ENCODE measurements at regions not wholly inside any gene's neighbourhood (a gene's known extent, or its start where the extent isn't known, plus 50 kb on each side); places are given as distances from the start of the nearest gene placed in this dataset.

- DNase-seq (no peak), ATAC-seq (ENCODE audit: low FRiP score in 2 of 2) (no peak)
- Histone ChIP-seq H3K27ac (no peak overlapping the region), H3K27me3 (no peaks in the 10 kb centered on the region), H3K9me3 (no peaks in the 10 kb centered on the region), H3K4me3 (no peak overlapping the region), H3K36me3 (no peaks in the 10 kb centered on the region), H3K4me1 (no peaks in the 10 kb centered on the region)
- WGBS, 2 donors, result 75 to 77% methylated on average over 2 of the region's 2 CpGs
- no peak for TF ChIP-seq POLR2AphosphoS5 (IDR thresholded peaks at IDR 0.05)
- no peak for TF ChIP-seq POLR2A (IDR thresholded peaks at IDR 0.05)
- TF ChIP-seq EP300 (IDR thresholded peaks at IDR 0.05), result no peak
- TF ChIP-seq CTCF (IDR thresholded peaks at IDR 0.05), result no peak
Observed at GRCh38 chr1:190963321-190963720, 485.7 kb upstream of the BRINP3 start.

- ATAC-seq (ENCODE audit: low FRiP score in 2 of 2), result no peak
- Histone ChIP-seq H3K9me3 (no peaks in the 10 kb centered on the region), H3K36me3 (no peaks in the 10 kb centered on the region), H3K4me1 (no peaks in the 10 kb centered on the region), H3K27me3 (no peaks in the 10 kb centered on the region), H3K27ac (no peak overlapping the region), H3K4me3 (no peak overlapping the region)
- TF ChIP-seq EP300 (IDR thresholded peaks at IDR 0.05), result no peak
- TF ChIP-seq CTCF (IDR thresholded peaks at IDR 0.05), result no peak
- no peak for TF ChIP-seq POLR2AphosphoS5 (IDR thresholded peaks at IDR 0.05)
- no peak for TF ChIP-seq POLR2A (IDR thresholded peaks at IDR 0.05)
- DNase-seq, result no peak
- 55 to 70% methylated on average over 5 of the region's 5 CpGs for WGBS, 2 donors
Observed at GRCh38 chr1:190975827-190976226, 498.2 kb upstream of the BRINP3 start.

GRCh38 chr1:191002768-191003167 lies 525.1 kb upstream of the BRINP3 start:
- Histone ChIP-seq H3K4me1 (no peaks in the 10 kb centered on the region), H3K4me3 (no peak overlapping the region), H3K27me3 (no peaks in the 10 kb centered on the region), H3K9me3 (no peaks in the 10 kb centered on the region), H3K36me3 (no peaks in the 10 kb centered on the region), H3K27ac (no peak overlapping the region)
- TF ChIP-seq POLR2AphosphoS5 (IDR thresholded peaks at IDR 0.05) (no peak), CTCF (IDR thresholded peaks at IDR 0.05) (no peak), EP300 (IDR thresholded peaks at IDR 0.05) (no peak), POLR2A (IDR thresholded peaks at IDR 0.05) (no peak)
- ATAC-seq (ENCODE audit: low FRiP score in 2 of 2) (no peak), DNase-seq (no peak)
- 94 to 100% methylated on average over 1 of the region's 1 CpG for WGBS, 2 donors

GRCh38 chr1:191016765-191017164 lies 539.1 kb upstream of the BRINP3 start:
- Histone ChIP-seq H3K9me3 (no peaks in the 10 kb centered on the region), H3K36me3 (no peaks in the 10 kb centered on the region), H3K4me1 (no peaks in the 10 kb centered on the region), H3K27me3 (no peaks in the 10 kb centered on the region), H3K27ac (no peak overlapping the region), H3K4me3 (no peak overlapping the region)
- DNase-seq (no peak), ATAC-seq (ENCODE audit: low FRiP score in 2 of 2) (no peak)
- TF ChIP-seq EP300 (IDR thresholded peaks at IDR 0.05) (no peak), POLR2A (IDR thresholded peaks at IDR 0.05) (no peak)
- WGBS, 2 donors, result 85 to 94% methylated on average over 6 of the region's 6 CpGs

GRCh38 chr1:191022856-191023255 lies 545.2 kb upstream of the BRINP3 start:
- DNase-seq, result no peak
- H3K9me3 ChIP-seq, result peaks cover 0 to 6% (median 0%) of the 10 kb centered on the region in 4 donors
- H3K36me3 ChIP-seq, result no peaks in the 10 kb centered on the region
- H3K27me3 ChIP-seq, result no peaks in the 10 kb centered on the region
- WGBS, 2 donors, result 68 to 74% methylated on average over 1 of the region's 1 CpG
- no peak overlapping the region for H3K27ac ChIP-seq
- ATAC-seq (ENCODE audit: low FRiP score in 2 of 2), result no peak
- H3K4me1 ChIP-seq, result no peaks in the 10 kb centered on the region
- no peak for TF ChIP-seq EP300 (IDR thresholded peaks at IDR 0.05)
- no peak for TF ChIP-seq POLR2AphosphoS5 (IDR thresholded peaks at IDR 0.05)
- TF ChIP-seq CTCF (IDR thresholded peaks at IDR 0.05), result no peak
- no peak for TF ChIP-seq POLR2A (IDR thresholded peaks at IDR 0.05)
- H3K4me3 ChIP-seq, result no peak overlapping the region

Data from upper lobe of left lung (tissue), 6 donors.